Activated naive CD8-positive, alpha-beta T cell treated with anti-CD3 and anti-CD28 coated beads, Interleukin-2, amount 50 U/mL, for 16 hours (primary cell): ENCODE measurements at regions not wholly inside any gene's neighbourhood (a gene's known extent, or its start where the extent isn't known, plus 50 kb on each side); places are given as distances from the start of the nearest gene placed in this dataset.
"Not testable (repeated sequence)": the region's sequence is repeated elsewhere in the genome, so short reads cannot be mapped to it uniquely, and the experiment has no call there.

Source experiments
- DNase-seq: peaks from one replicate; pipeline ENCODE4 v3.0.0-alpha.2; 2020; ENCODE audit warnings: low read depth, low spot score

DNA sequence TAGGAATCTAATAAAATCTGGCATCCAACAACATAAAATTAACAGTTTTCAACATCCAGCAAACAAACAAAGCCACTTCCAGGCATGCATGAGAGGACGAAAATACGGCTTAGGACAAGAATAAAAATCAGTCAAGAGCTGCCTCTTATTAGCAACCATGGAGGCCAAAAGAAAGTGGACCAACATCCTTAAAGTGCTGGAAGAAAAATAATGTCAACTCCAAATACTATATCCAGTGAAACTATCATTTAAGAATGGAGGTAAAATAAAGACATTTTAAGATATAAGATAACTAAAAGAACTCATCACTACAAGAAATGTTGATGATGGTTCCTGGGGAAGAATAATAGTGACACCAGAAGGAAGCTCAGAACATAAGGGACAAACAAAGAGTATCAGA lies 224.0 kb upstream of the IRX4 start:
- DNase-seq: no peak

DNA sequence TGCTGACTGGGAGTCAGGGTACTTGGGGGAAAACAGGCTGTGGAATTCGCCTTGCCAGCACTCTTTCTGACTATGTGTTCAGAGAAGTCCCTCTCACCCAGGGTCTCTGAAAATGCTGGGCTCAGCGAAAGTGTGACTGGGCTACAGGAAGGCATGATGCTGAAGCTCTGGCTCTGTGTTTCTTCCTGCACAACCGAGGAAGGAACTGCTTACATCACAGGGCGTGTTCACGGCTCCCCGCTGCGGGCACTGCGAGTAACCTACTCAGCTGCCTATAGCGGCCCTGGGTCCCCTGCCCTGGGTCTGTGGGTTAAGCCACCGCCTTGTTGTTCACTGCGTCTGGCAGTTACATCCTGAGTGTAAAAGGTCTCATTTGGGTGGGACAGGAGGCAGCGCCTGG lies 222.4 kb upstream of the IRX4 start:
- no peak for DNase-seq

DNA sequence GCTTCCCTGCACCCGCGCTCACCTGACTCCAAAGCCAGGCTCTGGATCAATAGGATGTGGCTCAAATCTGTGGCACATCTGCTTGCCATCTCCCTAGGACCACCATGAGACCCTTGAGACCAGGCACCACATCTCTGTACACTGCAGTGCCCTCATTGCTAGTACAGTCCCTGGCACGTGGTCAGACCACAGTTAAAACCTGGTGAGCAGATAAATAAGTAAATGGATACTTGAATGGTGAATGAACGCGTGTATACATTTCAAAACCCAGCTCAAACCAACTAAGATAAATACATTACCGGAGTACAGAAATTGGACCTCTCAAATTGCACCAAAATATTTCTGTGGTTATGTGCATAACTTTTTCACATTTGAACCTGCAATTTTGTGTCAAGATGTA lies 221.2 kb upstream of the IRX4 start:
- no peak for DNase-seq

DNA sequence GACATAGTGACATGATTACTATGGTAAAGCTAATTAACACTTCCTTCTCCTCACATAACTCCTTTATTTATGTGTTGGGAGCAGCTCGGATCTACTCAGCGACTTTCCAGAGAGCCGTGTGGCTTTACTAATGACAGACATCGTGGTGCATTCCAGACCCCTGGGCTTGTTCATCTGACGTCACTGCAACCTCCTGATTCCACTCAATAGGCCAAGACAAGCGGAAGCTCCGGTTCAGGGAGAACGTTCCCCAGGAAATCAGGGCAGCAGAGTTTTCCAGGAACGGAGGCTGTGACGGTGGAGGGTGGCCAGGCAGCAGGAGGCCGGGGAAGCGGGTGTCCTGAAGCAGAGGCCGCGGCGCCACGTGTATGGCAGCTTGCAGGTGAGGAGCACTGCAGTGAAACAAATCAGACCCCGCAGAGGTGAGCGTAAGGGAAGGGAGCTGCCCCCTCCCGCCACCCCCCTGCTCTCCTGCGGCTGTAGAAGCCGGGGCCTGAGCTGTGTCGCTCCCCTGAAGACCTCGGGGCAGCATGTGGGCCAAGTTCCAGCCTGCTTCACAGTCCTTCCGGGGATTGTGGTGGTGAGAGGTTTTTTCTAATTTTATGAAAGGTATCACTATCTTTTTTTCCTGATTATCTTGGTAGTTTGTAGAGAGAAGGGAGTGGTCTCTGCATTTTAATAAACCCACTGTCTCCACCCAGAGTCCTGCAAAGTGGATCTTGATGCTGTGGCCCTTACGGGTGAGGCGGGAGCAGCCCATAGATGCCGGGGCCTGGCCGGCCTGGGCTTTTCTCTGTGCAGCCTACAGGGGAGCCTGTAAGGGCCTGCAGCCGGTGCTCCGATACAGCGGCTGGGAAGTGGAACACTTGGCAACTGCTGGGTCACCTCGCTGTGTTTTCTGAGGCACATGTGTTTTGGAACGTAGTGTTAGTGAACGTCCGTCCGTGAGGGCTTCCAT lies 220.4 kb upstream of the IRX4 start:
- no peak for DNase-seq

DNA sequence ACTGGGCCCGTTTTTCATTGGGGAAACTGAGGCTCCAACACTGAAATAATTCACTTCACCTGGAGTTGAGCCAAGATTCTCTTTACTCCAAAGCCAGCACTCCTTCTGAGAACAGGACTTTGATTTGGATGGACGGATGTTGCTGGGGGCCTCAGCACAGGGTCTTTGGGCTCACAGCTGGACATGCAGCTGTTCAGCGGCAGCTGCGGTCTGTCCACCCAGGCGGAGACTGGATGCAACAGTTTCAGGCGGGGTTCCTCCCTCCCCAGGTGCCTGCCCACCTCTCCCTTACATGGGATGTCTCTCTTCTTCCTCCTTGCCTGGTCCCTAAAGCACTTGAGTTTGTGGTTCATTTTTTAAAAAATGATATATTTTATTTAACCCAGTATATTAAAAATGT lies 219.0 kb upstream of the IRX4 start:
- DNase-seq: no peak

DNA sequence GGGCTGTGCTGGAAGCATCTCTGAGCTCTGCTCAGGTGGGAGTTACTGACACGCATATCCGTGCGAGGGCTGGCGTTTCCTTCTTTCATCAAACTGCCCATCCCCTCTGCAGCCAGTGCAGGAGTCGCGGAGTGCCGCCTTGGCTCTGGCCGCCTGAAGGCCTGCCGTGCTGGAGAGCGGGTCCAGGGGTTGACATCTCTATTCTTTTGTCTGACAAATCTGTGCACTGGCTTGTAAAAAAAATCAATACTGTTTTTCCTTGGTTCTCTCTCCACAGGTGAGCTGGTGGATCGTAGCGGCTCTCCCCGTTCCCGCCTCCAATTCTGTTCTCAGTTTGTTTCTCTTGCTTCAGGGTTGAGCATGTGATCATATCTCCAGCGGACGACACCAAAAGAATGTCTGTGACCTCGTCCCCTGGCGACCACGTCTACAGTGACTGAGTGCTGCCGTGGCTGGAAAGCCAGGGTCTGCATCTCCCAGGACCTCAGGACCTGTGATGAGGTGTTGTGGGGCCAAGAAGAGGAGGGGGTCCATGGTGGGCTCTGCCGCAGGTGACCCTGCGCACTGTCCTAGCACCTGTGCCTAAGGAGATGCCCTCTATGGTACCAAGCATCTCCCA lies 214.3 kb upstream of the IRX4 start:
- DNase-seq: no peak

DNA sequence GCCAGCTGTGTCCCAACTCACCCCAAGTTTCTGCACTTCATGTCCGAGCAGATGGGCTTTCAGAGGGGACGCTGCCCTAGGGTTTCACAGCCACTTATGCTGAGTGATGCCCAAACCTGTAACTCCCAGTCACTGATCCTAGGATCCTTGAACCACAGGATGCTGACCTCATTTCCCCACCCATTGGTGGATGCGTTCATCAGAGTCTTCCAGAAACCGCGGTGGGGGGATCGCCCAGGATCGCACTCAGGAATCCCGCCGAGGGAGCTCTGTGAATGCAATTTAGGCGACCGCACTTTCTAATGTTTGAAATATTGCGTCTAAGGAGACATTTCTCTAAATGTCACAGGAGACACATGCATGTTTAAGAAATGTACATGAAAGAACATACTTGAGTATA lies 212.3 kb upstream of the IRX4 start:
- no peak for DNase-seq

DNA sequence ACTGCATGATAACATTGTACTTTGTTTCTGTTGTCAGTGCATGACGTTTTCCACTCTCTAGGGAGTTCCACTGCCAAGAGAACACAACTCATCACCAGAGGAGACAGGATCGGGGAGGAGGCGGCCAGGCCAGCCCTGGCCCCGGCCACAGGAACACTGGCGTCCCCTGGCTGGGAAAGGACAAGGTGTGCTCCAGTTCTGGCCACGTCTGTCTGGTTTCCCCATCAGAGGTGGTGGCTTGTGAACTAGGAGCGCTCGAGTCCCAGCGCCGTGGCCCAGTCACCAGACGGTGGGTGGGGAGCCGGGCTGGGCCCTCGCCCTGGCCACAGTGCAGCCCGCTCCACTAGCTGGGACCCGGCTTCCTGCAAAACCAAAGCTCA lies 211.9 kb upstream of the IRX4 start:
- DNase-seq: no peak

DNA sequence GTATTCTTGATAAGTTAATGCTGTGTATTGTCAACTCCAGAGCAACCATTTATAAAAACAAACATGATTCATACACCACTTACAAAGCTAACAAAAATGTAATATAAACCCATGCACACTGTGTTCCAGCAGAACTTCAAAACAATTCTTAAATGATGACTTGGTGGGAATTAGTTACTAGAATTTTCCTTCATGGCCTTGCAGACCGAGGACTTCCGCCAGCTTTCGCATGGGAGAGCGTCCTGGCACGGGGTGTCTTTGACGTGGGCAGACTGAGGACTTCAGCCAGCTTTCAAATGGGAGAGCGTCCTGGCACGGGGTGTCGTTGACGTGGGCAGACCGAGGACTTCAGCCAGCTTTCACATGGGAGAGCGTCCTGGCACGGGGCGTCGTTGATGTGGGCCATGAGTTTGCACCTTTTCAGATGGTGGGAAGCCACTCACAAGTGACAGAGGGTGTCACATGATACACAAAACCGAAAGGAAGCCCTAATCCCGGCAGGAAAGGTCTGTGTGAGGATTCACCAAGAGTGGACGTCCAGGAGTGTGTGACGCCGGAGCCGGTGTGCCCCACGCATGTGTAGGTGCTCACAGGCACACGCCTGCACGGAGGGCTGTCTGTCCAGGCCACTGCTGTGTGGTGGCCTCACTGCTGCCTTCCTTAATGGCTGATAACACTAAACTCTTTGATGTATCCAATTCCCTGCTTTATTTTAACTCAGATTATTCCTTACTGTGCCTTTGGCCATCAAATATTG lies 211.3 kb upstream of the IRX4 start:
- DNase-seq: no peak

DNA sequence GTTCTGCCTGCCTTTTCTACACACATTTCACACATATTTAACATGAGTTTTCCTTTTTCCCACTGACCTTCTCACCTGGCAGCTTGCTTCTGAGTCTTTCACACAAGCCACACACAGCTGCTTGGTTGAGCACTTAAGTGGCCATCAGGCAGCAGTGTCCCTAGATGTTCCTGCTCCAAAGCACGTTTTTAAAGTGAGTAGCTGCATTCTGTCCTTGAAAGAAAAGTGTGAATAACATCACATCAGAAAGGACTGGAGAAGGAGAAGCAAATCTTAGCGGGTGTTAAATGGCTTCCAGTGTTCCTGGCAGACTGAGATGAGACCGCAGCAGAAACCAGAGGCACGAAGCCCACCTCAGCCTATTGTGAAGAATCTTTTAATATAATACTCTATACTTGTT lies 209.2 kb upstream of the IRX4 start:
- no peak for DNase-seq

DNA sequence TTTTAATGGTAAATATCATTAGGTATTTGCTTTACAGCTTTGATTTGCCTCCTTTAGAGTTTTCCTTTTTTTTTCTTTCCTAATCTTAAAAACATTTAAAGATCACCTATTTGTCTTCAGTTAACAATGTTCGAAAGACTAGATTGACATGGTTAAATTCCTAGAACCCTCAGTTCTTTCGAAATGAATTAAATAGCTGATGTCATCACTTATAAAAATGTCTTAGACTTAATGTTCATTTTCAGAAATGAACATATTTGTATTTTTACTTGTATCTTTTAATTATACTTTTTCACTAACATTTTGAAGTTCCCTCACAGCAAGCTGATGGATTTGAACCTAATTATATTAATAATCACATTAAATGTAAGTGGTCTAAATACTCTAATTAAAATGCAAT lies 205.3 kb upstream of the IRX4 start:
- DNase-seq: no peak

DNA sequence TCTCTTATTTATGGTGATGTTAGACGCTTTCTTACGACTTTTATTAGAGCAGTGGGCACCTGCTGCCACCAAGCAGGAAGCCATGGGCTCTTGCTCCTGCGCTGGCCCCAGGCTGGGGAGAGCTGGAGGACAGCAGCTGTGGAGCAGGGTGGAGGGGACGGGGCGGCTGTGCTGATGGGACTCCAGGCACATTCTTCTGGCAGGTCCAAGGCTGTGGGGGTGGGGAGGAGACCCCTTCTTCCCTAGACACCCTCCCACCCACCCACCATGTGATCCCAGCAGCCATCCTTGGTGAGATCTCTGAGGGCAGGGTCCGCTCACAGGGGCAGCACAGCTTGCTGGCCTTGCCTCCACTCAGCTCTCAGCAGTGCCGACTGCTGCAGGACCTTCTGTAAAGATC lies 192.6 kb upstream of the IRX4 start:
- no peak for DNase-seq

DNA sequence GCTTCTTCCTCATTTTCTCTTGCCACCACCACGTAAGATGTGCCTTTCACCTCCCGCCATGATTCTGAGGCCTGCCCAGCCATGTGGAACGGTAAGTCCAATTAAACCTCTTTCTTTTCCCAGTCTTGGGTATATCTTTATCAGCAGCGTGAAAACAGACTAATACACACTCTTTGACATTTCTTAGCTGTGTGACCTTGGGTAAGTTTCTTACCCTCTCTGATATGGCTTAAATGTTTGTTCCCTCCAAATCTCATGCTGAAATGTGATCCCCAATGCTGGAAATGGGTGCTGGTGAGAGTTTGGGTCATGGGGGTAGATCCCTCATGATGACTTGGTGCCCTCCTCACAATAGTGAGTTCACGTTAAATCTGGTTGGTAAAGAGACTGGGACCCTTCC lies 188.8 kb upstream of the IRX4 start:
- DNase-seq: no peak

DNA sequence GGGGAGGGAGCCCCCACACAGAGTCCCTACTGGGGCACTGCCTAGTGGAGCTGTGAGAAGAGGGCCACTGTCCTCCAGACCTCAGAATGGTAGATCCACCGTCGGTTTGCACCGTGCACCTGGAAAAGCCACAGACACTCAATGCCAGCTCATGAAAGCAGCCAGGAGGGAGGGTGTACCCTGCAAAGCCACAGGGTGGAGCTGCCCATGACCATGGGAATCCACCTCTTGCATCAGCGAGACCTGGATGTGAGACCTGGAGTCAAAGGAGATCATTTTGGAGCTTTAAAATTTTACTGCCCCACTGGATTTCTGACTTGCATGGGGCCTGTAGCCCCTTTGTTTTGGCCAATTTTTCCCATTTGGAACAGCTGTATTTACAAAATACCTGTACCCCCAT lies 188.1 kb upstream of the IRX4 start:
- DNase-seq: not testable (repeated sequence)

DNA sequence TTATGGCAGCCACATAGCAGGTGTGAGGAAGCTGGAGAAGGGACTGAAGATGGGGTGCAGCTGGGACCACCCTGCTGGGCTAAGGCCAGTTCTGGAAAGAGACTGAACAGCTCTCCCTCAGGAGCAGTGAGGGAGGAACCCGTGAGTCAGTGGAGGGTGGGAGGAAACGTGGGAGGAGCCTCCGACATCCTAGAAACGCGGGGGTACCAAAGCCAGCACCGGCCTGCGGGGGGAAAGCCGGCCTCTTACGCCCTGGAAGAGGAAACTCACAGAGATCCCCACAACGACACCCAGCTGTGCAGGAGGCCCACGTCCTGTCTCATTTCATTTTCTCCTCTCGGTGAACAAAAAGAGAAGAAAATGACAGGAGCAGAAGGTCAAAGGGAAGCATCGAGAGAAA lies 185.8 kb upstream of the IRX4 start:
- DNase-seq: no peak

DNA sequence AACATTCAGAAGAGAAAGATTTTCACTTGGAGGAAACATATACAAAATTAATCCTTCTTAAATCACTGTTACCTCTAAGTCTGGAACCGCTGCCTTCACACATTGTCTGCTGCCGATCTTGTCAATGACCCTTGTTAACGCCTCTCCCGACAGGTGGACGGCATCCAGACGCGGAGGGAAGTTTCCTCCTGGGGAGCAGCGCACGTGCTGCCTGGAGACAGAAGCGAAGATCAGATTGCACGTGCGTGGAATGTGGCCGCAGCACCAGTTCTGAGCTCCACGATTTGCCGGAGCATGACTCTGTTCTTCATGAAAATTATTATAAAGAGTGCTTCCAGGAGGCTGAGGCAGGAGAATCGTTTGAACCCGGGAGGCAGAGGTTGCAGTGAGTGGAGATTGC lies 183.6 kb upstream of the IRX4 start:
- no peak for DNase-seq

DNA sequence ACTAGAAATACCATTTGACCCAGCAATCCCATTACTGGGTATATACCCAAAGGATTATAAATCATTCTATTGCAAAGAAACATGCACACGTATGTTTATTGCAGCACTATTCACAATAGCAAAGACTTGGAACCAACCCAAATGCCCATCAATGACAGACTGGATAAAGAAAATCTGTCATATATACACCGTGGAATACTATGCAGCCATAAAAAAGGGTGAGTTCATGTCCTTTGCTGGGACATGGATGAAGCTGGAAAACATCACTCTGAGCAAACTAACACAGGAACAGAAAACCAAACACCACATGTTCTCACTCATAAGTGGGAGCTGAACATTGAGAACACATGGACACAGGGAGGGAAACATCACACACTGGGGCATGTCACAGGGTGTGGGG lies 180.7 kb upstream of the IRX4 start:
- DNase-seq: not testable (repeated sequence)

DNA sequence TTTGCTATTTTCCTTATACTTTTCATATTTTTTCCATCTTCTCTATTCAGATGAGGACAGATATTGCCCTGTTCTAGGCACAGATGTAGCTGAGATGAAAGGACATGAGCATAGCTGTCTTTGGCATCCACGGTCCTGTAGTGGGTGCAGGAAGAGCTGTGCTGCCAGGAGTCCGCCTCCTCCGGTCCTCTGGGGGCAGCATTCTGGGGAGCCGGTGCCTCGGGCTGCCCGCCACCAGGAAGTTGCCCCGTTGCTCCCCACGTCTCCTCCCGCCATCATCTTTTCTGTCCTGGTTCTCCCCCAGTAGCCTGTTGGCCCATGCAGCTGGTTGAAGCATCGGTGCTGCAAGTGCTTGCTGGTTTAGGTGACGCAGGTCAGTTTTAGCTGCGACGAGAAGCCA lies 170.0 kb upstream of the IRX4 start:
- no peak for DNase-seq

DNA sequence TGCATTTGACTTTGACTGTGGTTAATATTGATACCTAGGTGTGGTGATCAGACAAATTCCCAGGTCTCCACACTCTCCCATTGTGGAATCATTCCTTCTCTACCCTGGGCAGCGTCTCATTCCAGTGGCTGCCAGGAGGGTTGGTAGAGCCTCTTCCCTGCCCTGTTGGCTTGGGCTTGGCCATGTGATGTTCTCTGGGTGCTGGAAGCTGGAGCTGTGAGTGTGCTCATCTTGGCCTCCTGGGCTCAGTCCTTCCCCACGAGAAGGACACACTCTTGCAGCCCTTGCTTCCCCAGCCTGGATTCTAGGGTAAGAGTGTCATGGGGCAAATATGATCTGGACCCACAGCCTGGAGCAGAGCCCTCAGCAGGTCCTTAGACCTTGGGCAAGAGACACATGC lies 167.2 kb upstream of the IRX4 start:
- no peak for DNase-seq

DNA sequence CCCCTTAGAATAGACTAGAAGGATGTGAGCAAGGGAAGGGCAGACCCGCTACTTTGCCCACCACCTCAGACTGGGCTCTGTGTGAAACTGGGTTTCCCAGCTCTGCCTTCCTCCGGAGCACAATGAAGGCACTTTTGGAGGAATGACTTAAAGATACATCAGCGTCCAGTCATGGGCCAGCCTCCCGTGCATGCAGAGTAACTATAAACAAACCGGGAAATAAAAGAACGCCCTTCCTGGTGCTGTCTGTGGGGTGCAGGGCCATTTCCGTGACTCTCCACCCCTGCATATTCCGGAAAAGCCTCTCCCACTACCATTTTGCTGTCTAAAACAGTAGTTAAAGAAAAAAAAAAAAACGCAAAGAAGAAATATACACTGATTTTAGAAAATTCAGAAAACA lies 165.9 kb upstream of the IRX4 start:
- DNase-seq: no peak

DNA sequence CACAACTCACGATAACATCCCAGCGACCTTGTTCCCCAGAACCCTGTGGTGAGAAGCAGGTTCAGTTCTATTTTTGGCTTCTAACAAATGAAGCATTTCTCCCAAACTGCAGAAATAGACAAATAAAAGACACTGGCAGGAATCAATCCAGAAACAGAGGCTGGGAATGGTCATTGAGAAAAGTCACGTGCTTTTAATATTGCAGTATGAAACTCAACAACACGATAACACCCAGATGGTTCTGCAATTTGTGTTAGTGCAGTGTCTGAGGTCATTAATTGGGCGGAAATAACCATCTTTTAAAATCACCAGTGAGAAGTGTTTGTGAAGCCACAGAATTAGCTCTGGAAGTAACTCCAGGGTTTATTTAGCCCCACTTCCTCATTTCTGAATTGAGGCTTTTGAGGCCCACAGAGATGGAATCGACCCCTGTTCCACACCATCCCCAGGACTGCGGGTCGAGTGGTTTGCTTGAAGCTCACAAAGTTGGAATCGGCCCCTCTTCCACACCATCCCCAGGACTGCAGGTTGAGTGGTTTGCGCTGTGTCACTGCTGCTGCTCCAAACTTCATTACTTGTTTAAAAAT lies 164.7 kb upstream of the IRX4 start:
- DNase-seq: no peak

DNA sequence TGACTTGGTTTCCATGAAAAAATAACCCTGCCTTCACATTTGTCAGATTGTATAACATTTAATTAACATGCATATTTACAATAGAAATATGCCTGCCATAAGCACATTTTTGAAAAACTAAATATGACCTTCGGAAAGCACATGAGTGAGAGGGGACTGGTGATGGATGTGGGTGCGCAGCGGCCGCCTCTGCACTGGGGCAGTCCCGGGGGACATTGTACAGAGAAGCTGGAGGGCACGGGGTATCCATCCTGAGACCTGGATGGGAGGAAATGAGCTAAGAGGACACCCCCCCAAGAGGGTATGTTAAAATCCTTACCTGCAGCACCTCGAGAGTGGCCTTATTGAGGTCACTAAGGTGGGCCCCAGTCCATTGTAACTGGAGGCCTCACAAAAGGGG lies 161.3 kb upstream of the IRX4 start:
- DNase-seq: no peak
